Spinal cord (tissue), 9 donors: ENCODE measurements at regions not wholly inside any gene's neighbourhood (a gene's known extent, or its start where the extent isn't known, plus 50 kb on each side); places are given as distances from the start of the nearest gene placed in this dataset.

Experiments
- DNase-seq, 6 donors: peaks; one replicate each; pipeline versions ENCODE4 v3.0.0 to v3.0.0-alpha.2; 2013 to 2015; ENCODE audit warnings: low spot score in 6 of 6, low read depth in 4 of 6
- H3K27ac ChIP-seq: one replicate; pipeline ENCODE4 v1.5.1; 2013; ENCODE audit warnings: low read depth, low read length, control low read depth
- H3K27me3 ChIP-seq: one replicate; pipeline ENCODE4 v1.6.1; 2013; ENCODE audit warnings: low read length; ENCODE audit not compliant: control insufficient read depth, insufficient read depth
- H3K36me3 ChIP-seq: one replicate; pipeline ENCODE4 v1.6.1; 2013; ENCODE audit warnings: low read length; ENCODE audit not compliant: control insufficient read depth, insufficient read depth
- H3K4me1 ChIP-seq: one replicate; pipeline ENCODE4 v1.6.1; 2013; ENCODE audit warnings: low read length; ENCODE audit not compliant: control insufficient read depth, insufficient read depth
- H3K4me3 ChIP-seq: one replicate; pipeline ENCODE4 v1.5.1; 2013; ENCODE audit warnings: low read depth, low read length, control low read depth
- H3K9me3 ChIP-seq: one replicate; pipeline ENCODE4 v1.6.1; 2013; ENCODE audit warnings: low read length; ENCODE audit not compliant: control insufficient read depth, insufficient read depth
- WGBS: methylation state at CpG from one replicate; pipeline ENCODE4 v1.1.5; 2013; ENCODE audit warnings: missing lambda C conversion rate; ENCODE audit not compliant: insufficient coverage; 5-methylcytosine and 5-hydroxymethylcytosine counted together
- donor health status: healthy.

- H3K36me3 ChIP-seq = no peaks in the 10 kb centered on the region
- WGBS = 90% methylated on average over 14 of the region's 15 CpGs
- no peak for DNase-seq
- no peaks in the 10 kb centered on the region for H3K4me1 ChIP-seq
- H3K27me3 ChIP-seq = no peaks in the 10 kb centered on the region
- H3K9me3 ChIP-seq = no peaks in the 10 kb centered on the region
- H3K27ac ChIP-seq = no peak overlapping the region
- no peak overlapping the region for H3K4me3 ChIP-seq
Observed at GRCh38 chr4:3685081-3685645, 81.0 kb upstream of the ADRA2C start.

DNA sequence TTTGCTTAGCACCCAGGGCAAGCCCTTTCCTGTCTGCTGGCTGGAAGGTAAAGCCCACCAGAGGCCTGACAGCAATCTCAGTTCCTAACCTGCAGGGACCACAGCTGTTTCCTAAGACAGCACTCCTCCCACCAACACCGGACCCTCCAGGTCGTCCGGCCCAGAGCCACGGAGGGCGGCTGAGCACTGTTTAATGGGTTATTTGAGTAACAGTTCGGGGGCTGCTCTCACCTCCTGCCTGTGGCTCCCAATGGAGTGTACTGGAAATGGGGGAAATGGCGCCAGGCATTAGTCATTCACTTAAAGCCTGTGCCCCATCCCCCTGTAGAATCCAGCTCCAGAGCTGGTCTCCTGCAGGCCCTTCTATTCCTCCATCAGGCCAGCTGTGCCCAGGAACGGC, 81.6 kb upstream of the ADRA2C start:
- no peak overlapping the region for H3K27ac ChIP-seq
- H3K9me3 ChIP-seq = no peaks in the 10 kb centered on the region
- 100% methylated on average over 3 of the region's 8 CpGs for WGBS
- no peaks in the 10 kb centered on the region for H3K27me3 ChIP-seq
- no peak overlapping the region for H3K4me3 ChIP-seq
- H3K4me1 ChIP-seq = no peaks in the 10 kb centered on the region
- H3K36me3 ChIP-seq = no peaks in the 10 kb centered on the region
- no peak for DNase-seq

GRCh38 chr4:3683744-3684421, 82.3 kb upstream of the ADRA2C start:
- H3K27me3 ChIP-seq = no peaks in the 10 kb centered on the region
- 88% methylated on average over 22 of the region's 30 CpGs for WGBS
- H3K9me3 ChIP-seq = no peaks in the 10 kb centered on the region
- no peak overlapping the region for H3K27ac ChIP-seq
- H3K4me1 ChIP-seq = peaks cover 3% of the 10 kb centered on the region
- DNase-seq = no peak
- no peaks in the 10 kb centered on the region for H3K36me3 ChIP-seq
- H3K4me3 ChIP-seq = no peak overlapping the region

- no peaks in the 10 kb centered on the region for H3K27me3 ChIP-seq
- H3K4me3 ChIP-seq = no peak overlapping the region
- no peak for DNase-seq
- H3K36me3 ChIP-seq = no peaks in the 10 kb centered on the region
- H3K27ac ChIP-seq = no peak overlapping the region
- H3K4me1 ChIP-seq = peaks cover 3% of the 10 kb centered on the region
- no peaks in the 10 kb centered on the region for H3K9me3 ChIP-seq
- 83% methylated on average over 23 of the region's 28 CpGs for WGBS
Observed at GRCh38 chr4:3683077-3683743, 83.0 kb upstream of the ADRA2C start.

DNA sequence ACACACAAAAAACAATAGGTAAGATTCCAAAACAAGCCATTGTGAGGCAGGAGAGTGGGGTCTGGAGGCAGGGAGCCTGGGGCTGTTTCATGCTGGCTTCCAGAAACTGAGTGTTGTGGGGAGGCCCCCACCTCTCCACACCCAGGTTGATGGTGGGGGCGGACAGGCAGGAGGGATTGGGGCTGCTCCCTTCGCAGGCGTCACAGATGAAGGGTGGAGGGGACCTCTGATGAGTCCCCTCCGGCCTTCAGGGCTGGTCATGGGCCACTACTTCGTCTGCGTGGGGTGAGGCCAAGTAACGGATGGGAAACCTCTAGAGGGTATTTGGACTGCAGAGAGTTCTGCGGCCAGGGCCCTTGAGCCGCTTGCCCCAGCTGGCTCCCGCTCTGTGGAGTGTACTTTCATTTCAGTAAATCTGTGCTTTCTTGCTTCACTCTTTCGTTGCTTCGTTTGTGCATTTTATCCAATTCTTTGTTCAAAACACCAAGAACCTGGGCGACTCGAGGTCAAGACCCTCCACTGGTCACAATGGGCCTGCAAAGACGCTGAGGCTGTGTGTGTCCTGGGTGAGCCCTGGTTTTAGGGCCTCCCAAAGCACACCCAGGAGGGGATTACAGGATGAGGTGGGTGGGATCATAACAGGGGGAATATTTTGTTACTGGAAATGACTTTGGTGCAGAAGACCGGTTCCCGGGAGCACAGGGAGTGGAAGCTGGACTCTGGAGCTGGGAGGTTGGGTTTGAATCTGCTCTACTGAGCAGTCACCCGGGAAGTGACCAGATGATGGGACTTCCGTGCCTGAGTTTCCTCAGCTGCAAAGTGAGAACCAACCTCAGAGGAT, 83.7 kb upstream of the ADRA2C start:
- H3K27me3 ChIP-seq = no peaks in the 10 kb centered on the region
- DNase-seq = no peak
- no peaks in the 10 kb centered on the region for H3K36me3 ChIP-seq
- H3K9me3 ChIP-seq = no peaks in the 10 kb centered on the region
- H3K4me3 ChIP-seq = no peak overlapping the region
- 93% methylated on average over 14 of the region's 19 CpGs for WGBS
- H3K27ac ChIP-seq = no peak overlapping the region
- H3K4me1 ChIP-seq = peaks cover 4% of the 10 kb centered on the region

DNA sequence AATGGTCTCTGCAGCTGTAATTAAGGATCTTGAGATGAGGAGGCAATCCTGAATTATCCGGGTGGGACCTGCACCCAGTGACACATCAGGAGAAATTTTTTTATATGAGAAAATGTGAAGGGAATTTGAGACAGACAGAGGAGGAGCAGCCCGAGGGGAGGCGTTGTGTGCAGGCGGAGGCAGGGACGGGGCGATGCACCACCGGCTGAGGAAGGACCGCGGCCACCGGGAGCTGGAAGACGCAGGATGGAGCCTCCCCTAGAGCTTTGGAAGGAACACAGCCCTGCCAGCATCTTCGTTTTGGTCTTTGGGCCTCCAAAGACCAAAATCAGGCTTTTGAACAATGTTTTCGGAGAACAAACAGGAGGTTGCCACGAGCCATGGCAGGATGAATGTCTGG, 85.0 kb upstream of the ADRA2C start:
- no peak overlapping the region for H3K4me3 ChIP-seq
- H3K36me3 ChIP-seq = no peaks in the 10 kb centered on the region
- H3K27me3 ChIP-seq = peaks cover under 1% of the 10 kb centered on the region
- 91% methylated on average over 14 of the region's 14 CpGs for WGBS
- H3K4me1 ChIP-seq = peaks cover 13% of the 10 kb centered on the region
- no peak for DNase-seq
- H3K9me3 ChIP-seq = no peaks in the 10 kb centered on the region
- H3K27ac ChIP-seq = no peak overlapping the region

DNA sequence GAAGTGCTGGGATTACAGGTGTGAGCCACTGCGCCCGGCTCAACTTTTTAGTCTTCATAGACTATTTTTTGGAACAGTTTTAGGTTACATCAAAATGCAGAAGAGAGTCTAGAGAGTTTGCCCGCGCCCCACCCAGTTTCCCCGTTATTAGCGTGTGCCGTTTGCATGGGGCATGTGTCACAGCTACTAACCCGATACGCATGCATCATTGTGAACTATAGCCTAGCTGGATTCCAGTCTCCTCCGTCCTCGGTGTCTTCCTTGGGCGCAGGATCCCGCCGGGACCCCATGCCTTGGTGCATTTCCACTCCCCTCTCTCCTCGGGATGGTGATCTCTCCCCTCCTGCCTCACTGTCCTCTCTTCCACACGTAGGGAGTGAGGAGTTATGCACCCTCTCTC, 85.5 kb upstream of the ADRA2C start:
- Histone ChIP-seq H3K27me3 (peaks cover 2% of the 10 kb centered on the region), H3K4me3 (no peak overlapping the region), H3K9me3 (no peaks in the 10 kb centered on the region), H3K36me3 (no peaks in the 10 kb centered on the region), H3K4me1 (peaks cover 15% of the 10 kb centered on the region), H3K27ac (no peak overlapping the region)
- DNase-seq = no peak
- WGBS = 84% methylated on average over 9 of the region's 16 CpGs

- DNase-seq = no peak
- no peaks in the 10 kb centered on the region for H3K9me3 ChIP-seq
- no peak overlapping the region for H3K4me3 ChIP-seq
- peaks cover 2% of the 10 kb centered on the region for H3K27me3 ChIP-seq
- WGBS = 82% methylated on average over 17 of the region's 25 CpGs
- no peaks in the 10 kb centered on the region for H3K36me3 ChIP-seq
- no peak overlapping the region for H3K27ac ChIP-seq
- H3K4me1 ChIP-seq = peaks cover 15% of the 10 kb centered on the region
Observed at GRCh38 chr4:3679851-3680311, 86.3 kb upstream of the ADRA2C start.

DNA sequence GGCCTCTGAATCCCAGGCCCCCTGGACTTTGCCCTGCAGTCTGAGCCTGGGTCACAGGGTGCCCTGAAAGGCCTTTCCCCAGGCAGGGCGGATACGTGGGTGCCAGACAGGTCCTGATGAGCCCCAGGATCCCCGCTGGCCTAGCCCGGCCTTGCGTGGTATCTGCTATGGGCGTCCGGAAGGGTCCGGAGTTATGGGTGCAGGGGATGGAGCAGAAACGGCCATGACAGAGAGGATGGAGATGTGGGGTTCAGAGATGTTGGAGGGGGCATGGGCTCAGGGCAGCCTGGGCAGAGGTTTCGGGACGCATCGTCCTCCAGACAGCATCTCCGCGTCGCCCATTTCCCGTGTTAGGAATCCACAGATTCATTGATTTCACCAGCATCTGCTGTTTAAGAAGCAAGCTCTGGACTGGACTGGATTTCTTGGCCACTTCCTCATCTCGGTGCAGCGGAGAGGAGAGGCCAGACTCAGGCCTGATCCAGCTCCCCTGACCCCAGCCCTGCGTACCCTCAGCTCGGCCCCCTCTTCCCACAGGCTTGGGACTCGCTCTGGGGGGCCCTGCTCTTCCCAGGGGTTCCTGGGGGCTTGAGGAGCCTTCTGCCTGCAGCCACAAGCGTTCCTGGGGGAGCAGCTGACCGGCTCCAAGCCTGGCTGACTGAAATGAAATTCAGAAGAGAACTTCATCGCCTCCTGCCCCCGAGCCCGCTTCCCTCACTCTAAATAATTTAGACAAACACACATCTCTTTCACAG, 86.9 kb upstream of the ADRA2C start:
- H3K4me1 ChIP-seq = peaks cover 19% of the 10 kb centered on the region
- H3K27ac ChIP-seq = no peak overlapping the region
- peaks cover 2% of the 10 kb centered on the region for H3K27me3 ChIP-seq
- no peaks in the 10 kb centered on the region for H3K36me3 ChIP-seq
- H3K4me3 ChIP-seq = no peak overlapping the region
- no peaks in the 10 kb centered on the region for H3K9me3 ChIP-seq
- 85% methylated on average over 26 of the region's 26 CpGs for WGBS
- no peak for DNase-seq
